VCaP (cell line): ENCODE measurements at regions not wholly inside any gene's neighbourhood (a gene's known extent, or its start where the extent isn't known, plus 50 kb on each side); places are given as distances from the start of the nearest gene placed in this dataset.

ENCODE experiments used
- H3K27ac ChIP-seq: fragments of 450-650 bp; 2 replicates; pipeline ENCODE4 v1.5.1; 2017
- TF ChIP-seq, protein P1 (sequence below): fragments of 450-650 bp; conservative IDR thresholded peaks from 2 replicates; pipeline ENCODE4 v1.5.1; 2017; ENCODE audit warnings: mild to moderate bottlenecking, moderate library complexity

GRCh38 chr14:87082917-87083316 is 910.1 kb downstream of the GALC start:
- no peak overlapping the region for H3K27ac ChIP-seq
- TF ChIP-seq, protein P1, sequence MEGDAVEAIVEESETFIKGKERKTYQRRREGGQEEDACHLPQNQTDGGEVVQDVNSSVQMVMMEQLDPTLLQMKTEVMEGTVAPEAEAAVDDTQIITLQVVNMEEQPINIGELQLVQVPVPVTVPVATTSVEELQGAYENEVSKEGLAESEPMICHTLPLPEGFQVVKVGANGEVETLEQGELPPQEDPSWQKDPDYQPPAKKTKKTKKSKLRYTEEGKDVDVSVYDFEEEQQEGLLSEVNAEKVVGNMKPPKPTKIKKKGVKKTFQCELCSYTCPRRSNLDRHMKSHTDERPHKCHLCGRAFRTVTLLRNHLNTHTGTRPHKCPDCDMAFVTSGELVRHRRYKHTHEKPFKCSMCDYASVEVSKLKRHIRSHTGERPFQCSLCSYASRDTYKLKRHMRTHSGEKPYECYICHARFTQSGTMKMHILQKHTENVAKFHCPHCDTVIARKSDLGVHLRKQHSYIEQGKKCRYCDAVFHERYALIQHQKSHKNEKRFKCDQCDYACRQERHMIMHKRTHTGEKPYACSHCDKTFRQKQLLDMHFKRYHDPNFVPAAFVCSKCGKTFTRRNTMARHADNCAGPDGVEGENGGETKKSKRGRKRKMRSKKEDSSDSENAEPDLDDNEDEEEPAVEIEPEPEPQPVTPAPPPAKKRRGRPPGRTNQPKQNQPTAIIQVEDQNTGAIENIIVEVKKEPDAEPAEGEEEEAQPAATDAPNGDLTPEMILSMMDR = no peak

DNA sequence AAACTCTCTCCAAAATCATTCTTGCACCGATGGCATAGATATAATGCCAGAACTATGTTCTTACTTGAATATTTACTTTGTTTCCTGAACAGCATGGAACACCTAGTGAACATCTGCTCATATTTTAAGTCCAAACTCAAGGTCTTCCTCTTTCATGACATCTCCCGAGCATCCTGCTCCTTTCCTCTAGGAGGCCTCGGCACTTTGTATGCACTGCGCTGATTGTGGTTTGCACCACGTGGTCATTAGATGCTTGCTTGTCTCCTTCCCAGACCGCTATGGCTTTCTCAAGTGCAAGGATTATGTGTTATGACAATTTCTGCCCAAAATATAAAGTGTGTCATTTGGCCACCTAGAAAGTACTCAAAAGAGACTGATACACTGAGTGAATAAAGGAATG is 912.0 kb downstream of the GALC start:
- TF ChIP-seq, protein P1 = no peak
- no peak overlapping the region for H3K27ac ChIP-seq

DNA sequence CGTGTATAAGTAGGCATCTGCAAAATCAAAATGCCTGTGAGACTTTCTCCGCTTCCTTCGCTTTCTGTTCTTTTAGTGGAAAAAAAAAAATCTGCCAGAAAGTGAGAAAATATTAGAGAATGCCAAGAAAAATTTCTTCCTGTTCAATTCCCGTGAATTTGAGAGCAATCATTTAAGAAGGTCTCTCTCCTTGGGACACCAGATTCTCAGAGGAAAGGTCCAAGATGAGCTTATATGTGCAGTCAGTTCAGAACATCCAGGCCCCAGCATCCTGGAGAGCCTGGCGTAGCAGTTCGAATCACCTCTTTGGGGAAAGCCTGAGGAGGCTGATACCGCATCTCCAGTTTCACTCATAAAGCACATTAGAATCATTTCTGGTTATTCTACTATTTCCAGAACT is 912.8 kb downstream of the GALC start:
- no peak overlapping the region for H3K27ac ChIP-seq
- TF ChIP-seq, protein P1 = no peak

DNA sequence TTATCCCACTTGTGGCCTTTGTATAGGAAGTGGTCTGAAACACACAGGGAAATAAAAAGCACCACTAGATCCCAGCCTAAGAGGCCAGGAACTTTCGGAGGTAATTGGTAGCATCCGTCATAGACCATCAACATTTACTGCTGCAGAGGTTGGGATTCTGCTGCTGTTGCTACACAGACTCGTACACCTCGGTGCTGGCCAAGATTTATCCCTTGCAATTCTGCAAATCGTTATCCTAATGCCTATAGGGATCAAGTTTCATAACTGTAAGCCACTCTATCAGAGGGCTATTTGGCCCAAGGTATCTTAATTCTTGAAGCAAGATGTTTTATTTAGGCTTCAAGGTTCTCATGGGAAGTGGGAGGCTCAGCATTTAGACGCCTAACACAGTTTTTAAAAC is 913.6 kb downstream of the GALC start:
- TF ChIP-seq, protein P1 = no peak

DNA sequence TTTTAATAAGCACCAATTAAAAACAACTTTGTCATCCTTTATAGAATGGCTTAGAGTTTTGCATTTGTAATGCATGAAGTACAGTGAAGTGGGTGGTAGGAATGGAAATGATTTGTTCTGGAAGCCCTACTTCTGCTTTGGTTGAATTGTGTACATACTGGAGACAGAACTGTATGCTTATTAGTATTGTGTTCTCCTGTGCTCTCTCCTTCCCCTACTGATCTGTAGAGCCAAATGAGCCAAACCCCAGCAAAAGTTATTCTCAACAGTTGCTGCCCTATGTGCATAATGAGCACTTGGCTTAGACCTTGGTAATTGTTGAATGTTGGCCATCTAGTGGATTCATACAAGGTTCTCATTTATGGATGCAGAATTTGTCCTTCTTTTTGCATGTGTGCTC is 916.1 kb downstream of the GALC start:
- TF ChIP-seq, protein P1 = no peak

More for the DNA sequence above, 913.6 kb downstream of the GALC start:
- no peak overlapping the region for H3K27ac ChIP-seq

DNA sequence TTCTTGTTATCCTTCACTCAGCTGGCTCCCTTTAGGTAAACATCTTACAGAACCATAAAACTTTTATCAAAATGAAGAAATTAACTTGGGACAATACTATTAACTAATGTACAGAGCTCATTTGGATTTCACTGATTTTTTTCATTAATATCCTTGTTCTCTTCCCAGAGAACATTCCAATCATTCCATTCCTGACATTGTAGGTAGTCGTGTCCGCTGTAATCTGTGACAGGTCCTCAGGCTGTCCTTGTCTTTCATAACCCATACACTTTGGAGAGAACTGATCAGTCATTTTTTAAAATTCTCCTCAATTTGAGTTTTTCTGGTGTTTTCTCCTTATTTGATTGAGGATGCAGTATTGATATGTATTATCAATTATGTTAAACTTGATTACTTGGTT is 916.8 kb downstream of the GALC start:
- TF ChIP-seq, protein P1 = no peak
- no peak overlapping the region for H3K27ac ChIP-seq

More for the DNA sequence above, 916.1 kb downstream of the GALC start:
- H3K27ac ChIP-seq = no peak overlapping the region

DNA sequence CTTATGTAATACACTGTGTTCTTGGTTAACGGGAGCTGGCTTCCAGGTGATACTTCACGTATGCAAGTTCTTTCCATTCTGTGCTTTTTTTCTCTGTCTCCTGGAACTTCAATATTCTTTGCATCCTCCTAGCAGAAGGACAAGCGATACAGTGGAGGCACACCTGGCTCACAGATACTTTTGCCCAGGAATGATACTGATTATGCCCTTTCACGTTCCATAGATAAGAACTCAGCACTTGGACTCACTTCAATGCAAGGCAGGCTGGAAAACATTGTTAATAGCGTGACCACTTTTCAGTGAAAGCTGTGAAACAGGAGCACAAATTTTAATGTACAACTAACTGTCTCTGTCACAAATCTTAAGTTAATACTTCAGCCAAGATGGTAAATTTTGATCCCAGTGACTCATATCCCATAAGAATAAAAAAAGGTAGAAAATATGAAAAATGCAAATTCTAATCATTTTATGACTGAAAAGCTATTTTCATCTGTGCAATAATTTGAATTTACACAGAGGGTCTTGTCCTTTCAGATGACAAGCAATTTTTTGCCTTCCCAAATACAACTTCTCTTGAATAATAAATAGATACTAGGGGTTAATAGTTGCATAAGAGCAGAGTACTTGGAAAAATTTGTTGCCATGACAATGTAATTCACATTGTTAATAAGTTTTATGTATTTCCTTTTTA is 919.0 kb downstream of the GALC start:
- TF ChIP-seq, protein P1 = no peak
- no peak overlapping the region for H3K27ac ChIP-seq
